ENCODE measurements at regions not wholly inside any gene's neighbourhood (a gene's known extent, or its start where the extent isn't known, plus 50 kb on each side); places are given as distances from the start of the nearest gene placed in this dataset.

DNA sequence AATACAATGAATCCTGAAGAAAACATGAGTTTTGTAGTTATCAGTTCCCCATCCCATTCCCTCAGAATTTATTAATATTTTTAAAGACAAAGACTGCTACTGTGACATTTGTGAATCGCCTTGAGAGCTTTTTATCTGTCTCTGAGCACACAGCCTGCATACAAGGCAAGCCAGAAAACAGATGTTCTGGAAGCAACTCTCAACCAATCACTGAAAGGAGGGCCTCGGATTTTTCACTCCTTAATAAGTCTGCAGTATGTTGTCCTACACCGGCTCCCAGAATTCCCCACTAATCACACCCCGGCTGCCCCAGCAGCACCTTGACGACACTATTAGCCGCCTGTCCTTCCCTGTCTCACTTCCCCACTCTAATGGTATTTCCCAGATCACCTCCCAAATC lies 138.5 kb downstream of the ZNF621 start:
- 46 to 48% (median 47%) methylated on average over 6 of the region's 6 CpGs for WGBS, 3 donors
- intact Hi-C loops (cut with DNase I): no loop called here
- TF ChIP-seq, protein P1, sequence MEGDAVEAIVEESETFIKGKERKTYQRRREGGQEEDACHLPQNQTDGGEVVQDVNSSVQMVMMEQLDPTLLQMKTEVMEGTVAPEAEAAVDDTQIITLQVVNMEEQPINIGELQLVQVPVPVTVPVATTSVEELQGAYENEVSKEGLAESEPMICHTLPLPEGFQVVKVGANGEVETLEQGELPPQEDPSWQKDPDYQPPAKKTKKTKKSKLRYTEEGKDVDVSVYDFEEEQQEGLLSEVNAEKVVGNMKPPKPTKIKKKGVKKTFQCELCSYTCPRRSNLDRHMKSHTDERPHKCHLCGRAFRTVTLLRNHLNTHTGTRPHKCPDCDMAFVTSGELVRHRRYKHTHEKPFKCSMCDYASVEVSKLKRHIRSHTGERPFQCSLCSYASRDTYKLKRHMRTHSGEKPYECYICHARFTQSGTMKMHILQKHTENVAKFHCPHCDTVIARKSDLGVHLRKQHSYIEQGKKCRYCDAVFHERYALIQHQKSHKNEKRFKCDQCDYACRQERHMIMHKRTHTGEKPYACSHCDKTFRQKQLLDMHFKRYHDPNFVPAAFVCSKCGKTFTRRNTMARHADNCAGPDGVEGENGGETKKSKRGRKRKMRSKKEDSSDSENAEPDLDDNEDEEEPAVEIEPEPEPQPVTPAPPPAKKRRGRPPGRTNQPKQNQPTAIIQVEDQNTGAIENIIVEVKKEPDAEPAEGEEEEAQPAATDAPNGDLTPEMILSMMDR (IDR thresholded peaks at IDR 0.05): no peak
- peaks cover 0 to 3% (median 0%) of the 10 kb centered on the region in 3 donors for H3K27me3 ChIP-seq (ENCODE audit: insufficient read depth in 3 of 3, low read length in 2 of 3)
- DNase-seq (no peak), ATAC-seq (no peak)
- no peaks in the 10 kb centered on the region for H3K4me1 ChIP-seq
- no peak overlapping the region for H3K4me3 ChIP-seq
- H3K27ac ChIP-seq: no peak overlapping the region
- no peaks in the 10 kb centered on the region for H3K36me3 ChIP-seq (ENCODE audit: insufficient read depth in 1 of 2, low read depth in 1 of 2)
- H3K9me3 ChIP-seq: no peaks in the 10 kb centered on the region

DNA sequence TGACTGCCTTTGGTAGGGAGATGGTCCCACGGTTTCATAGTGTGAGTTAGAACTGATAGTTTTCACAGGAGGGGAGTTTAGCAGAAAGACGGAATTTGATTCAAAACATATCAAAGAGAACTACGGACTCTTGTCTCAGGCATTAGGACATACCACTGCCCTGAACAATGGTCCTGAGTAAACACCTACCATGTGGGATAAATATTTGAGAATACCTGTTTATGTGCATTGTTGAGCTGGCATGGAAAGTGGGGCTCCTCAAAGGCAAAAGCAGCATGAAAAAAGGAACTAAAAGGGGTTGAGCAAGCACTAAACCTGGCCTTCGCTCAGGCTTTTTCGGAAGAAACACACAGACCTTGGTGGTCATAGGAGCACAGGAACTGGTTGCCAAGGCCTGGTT lies 144.4 kb downstream of the ZNF621 start:
- no peaks in the 10 kb centered on the region for H3K4me1 ChIP-seq
- no peaks in the 10 kb centered on the region for H3K36me3 ChIP-seq (ENCODE audit: insufficient read depth in 1 of 2, low read depth in 1 of 2)
- WGBS, 3 donors: 74 to 94% (median 93%) methylated on average over 5 of the region's 5 CpGs

GRCh38 chr3:40672861-40673260 lies 148.1 kb downstream of the ZNF621 start:
- Histone ChIP-seq H3K4me1 (no peaks in the 10 kb centered on the region), H3K4me3 (no peak overlapping the region), H3K9me3 (peaks cover 16% of the 10 kb centered on the region), H3K27ac (no peak overlapping the region), H3K36me3 (ENCODE audit: insufficient read depth in 1 of 2, low read depth in 1 of 2) (no peaks in the 10 kb centered on the region), H3K27me3 (ENCODE audit: insufficient read depth in 3 of 3, low read length in 2 of 3) (no peaks in the 10 kb centered on the region)
- TF ChIP-seq, protein P1 (IDR thresholded peaks at IDR 0.05): no peak
- ATAC-seq (no peak), DNase-seq (no peak)
- intact Hi-C loops (cut with DNase I): no loop called here
- WGBS, 3 donors: 91 to 92% (median 91%) methylated on average over 1 of the region's 1 CpG

More for the DNA sequence above, 144.4 kb downstream of the ZNF621 start:
- Histone ChIP-seq H3K27me3 (ENCODE audit: insufficient read depth in 3 of 3, low read length in 2 of 3) (peaks cover 0 to 3% (median 0%) of the 10 kb centered on the region in 3 donors), H3K4me3 (no peak overlapping the region), H3K9me3 (peaks cover 7% of the 10 kb centered on the region), H3K27ac (no peak overlapping the region)
- ATAC-seq (no peak), DNase-seq (no peak)
- intact Hi-C loops (cut with DNase I): no loop called here
- TF ChIP-seq, protein P1 (IDR thresholded peaks at IDR 0.05): no peak

- DNase-seq (no peak), ATAC-seq (no peak)
- TF ChIP-seq, protein P1 (IDR thresholded peaks at IDR 0.05): no peak
- Histone ChIP-seq H3K27ac (no peak overlapping the region), H3K9me3 (peaks cover 16% of the 10 kb centered on the region), H3K27me3 (ENCODE audit: insufficient read depth in 3 of 3, low read length in 2 of 3) (no peaks in the 10 kb centered on the region), H3K4me1 (no peaks in the 10 kb centered on the region), H3K36me3 (ENCODE audit: insufficient read depth in 1 of 2, low read depth in 1 of 2) (no peaks in the 10 kb centered on the region), H3K4me3 (no peak overlapping the region)
- intact Hi-C loops (cut with DNase I): no loop called here
- 79 to 84% (median 83%) methylated on average over 3 of the region's 3 CpGs for WGBS, 3 donors
Observed at GRCh38 chr3:40677321-40677720, 152.6 kb downstream of the ZNF621 start.

GRCh38 chr3:40677749-40678148 lies 153.0 kb downstream of the ZNF621 start:
- H3K4me1 ChIP-seq: no peaks in the 10 kb centered on the region
- no peak overlapping the region for H3K27ac ChIP-seq
- no peaks in the 10 kb centered on the region for H3K27me3 ChIP-seq (ENCODE audit: insufficient read depth in 3 of 3, low read length in 2 of 3)
- H3K36me3 ChIP-seq (ENCODE audit: insufficient read depth in 1 of 2, low read depth in 1 of 2): no peaks in the 10 kb centered on the region
- DNase-seq: no peak
- peaks cover 16% of the 10 kb centered on the region for H3K9me3 ChIP-seq
- H3K4me3 ChIP-seq: no peak overlapping the region
- no peak for ATAC-seq
- intact Hi-C loops (cut with DNase I): no loop called here
- TF ChIP-seq, protein P1 (IDR thresholded peaks at IDR 0.05): no peak
- 87 to 91% (median 91%) methylated on average over 3 of the region's 3 CpGs for WGBS, 3 donors
